ENCODE measurements at regions not wholly inside any gene's neighbourhood (a gene's known extent, or its start where the extent isn't known, plus 50 kb on each side); places are given as distances from the start of the nearest gene placed in this dataset.

DNA sequence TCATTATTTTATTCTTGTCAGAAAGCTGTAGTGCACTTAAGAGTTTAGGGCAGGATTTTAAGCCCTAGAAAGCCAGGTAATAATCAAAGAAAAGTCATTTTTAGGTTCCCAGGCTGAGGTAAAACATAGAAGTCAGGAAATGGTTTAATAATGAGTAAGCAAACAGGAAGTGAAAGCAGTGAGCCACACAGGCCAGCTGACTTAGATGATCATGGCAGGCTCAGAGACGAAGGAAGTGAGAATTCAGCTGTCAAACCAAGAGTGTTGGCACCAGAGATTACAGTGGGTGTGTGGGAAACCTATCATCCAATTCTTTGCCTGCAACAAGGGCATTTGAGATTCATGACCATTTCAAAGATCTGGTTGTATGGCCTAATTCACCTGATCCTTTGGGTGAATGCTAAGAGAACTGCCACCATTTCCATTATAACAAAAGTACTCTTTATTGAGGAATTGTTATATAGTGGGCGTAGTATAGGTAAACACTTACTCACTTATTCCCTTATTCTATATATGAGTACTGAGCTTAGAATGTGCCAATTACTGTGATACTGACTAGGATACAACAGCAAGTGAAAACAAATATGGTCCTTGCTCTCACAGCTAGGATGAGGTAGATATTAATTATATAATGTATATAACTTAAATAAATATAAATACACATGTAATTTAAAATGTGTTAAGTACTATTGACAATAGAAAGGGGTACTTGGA is 103.7 kb upstream of the EDNRB start:
- ATAC-seq = peak; percentile 26 to 30
- Histone ChIP-seq H3K36me3 (no peaks in the 10 kb centered on the region), H3K27ac (peak overlapping the region in 1 of 4 donors; percentile 15), H3K4me1 (no peaks in the 10 kb centered on the region), H3K4me3 (no peak overlapping the region), H3K9me3 (no peaks in the 10 kb centered on the region), H3K27me3 (no peaks in the 10 kb centered on the region)
- peak in 1 of 2 donors; percentile 16 for DNase-seq
- intact Hi-C loops (cut with DNase I; ENCODE audit: low total_unique reads) = no loop called here
- in situ Hi-C loops (cut with MboI; ENCODE audit: low sequenced_read_pairs in 4 of 4) = no loop called here
- TF ChIP-seq POLR2A (IDR thresholded peaks at IDR 0.05) = no peak
- TF ChIP-seq CTCF (IDR thresholded peaks at IDR 0.05 in 4 of 5, conservative IDR thresholded peaks at IDR 0.05 in 1 of 5) = no peak

DNA sequence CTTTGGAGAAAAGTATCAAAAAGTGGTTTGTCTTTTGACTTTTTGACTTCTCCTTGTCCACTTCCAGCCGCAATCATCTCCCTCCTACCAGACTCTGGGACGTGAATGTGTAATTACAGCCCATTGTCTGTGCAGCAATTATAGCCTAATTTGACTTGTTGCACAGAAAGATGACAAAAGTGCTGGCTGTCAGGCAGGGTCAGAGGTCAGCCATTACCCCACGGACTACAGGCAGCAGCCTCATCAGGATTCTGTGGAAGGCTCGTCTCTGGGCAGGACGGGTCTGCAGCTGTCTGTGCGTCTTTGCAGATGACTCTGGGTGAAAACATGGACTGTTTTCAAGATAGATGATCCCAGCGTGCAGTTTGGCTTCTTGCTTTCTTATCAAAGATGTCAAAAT is 102.2 kb upstream of the EDNRB start:
- in situ Hi-C loops (cut with MboI; ENCODE audit: low sequenced_read_pairs in 4 of 4) = no loop called here
- DNase-seq = no peak

GRCh38 chr13:78015782-78016181 is 97.2 kb upstream of the EDNRB start:
- no peak overlapping the region for H3K4me3 ChIP-seq
- intact Hi-C loops (cut with DNase I; ENCODE audit: low total_unique reads) = no loop called here
- no peaks in the 10 kb centered on the region for H3K9me3 ChIP-seq
- TF ChIP-seq CTCF (IDR thresholded peaks at IDR 0.05 in 4 of 5, conservative IDR thresholded peaks at IDR 0.05 in 1 of 5) (no peak), POLR2A (IDR thresholded peaks at IDR 0.05) (no peak)
- ATAC-seq = no peak
- no peak for DNase-seq
- in situ Hi-C loops (cut with MboI; ENCODE audit: low sequenced_read_pairs in 4 of 4) = no loop called here
- no peak overlapping the region for H3K27ac ChIP-seq
- no peaks in the 10 kb centered on the region for H3K27me3 ChIP-seq
- no peaks in the 10 kb centered on the region for H3K4me1 ChIP-seq
- H3K36me3 ChIP-seq = no peaks in the 10 kb centered on the region

More for the DNA sequence above, 102.2 kb upstream of the EDNRB start:
- intact Hi-C loops (cut with DNase I; ENCODE audit: low total_unique reads) = no loop called here
- no peaks in the 10 kb centered on the region for H3K9me3 ChIP-seq
- no peaks in the 10 kb centered on the region for H3K4me1 ChIP-seq
- H3K27ac ChIP-seq = no peak overlapping the region
- no peak overlapping the region for H3K4me3 ChIP-seq
- no peaks in the 10 kb centered on the region for H3K27me3 ChIP-seq
- no peak for TF ChIP-seq CTCF (IDR thresholded peaks at IDR 0.05 in 4 of 5, conservative IDR thresholded peaks at IDR 0.05 in 1 of 5)
- no peaks in the 10 kb centered on the region for H3K36me3 ChIP-seq
- ATAC-seq = no peak

GRCh38 chr13:78012046-78012445 is 93.4 kb upstream of the EDNRB start:
- Histone ChIP-seq H3K36me3 (no peaks in the 10 kb centered on the region), H3K4me1 (no peaks in the 10 kb centered on the region), H3K27ac (no peak overlapping the region), H3K9me3 (no peaks in the 10 kb centered on the region), H3K27me3 (no peaks in the 10 kb centered on the region), H3K4me3 (no peak overlapping the region)
- TF ChIP-seq POLR2A (IDR thresholded peaks at IDR 0.05) = no peak
- TF ChIP-seq CTCF (IDR thresholded peaks at IDR 0.05 in 4 of 5, conservative IDR thresholded peaks at IDR 0.05 in 1 of 5) = no peak
- DNase-seq = no peak
- intact Hi-C loops (cut with DNase I; ENCODE audit: low total_unique reads) = no loop called here
- in situ Hi-C loops (cut with MboI; ENCODE audit: low sequenced_read_pairs in 4 of 4) = no loop called here
- ATAC-seq = no peak

GRCh38 chr13:78004821-78005220 is 86.2 kb upstream of the EDNRB start:
- Histone ChIP-seq H3K9me3 (no peaks in the 10 kb centered on the region), H3K27me3 (no peaks in the 10 kb centered on the region), H3K4me1 (no peaks in the 10 kb centered on the region), H3K4me3 (no peak overlapping the region), H3K27ac (no peak overlapping the region), H3K36me3 (no peaks in the 10 kb centered on the region)
- DNase-seq (no peak), ATAC-seq (no peak)
- TF ChIP-seq POLR2A (IDR thresholded peaks at IDR 0.05) (no peak), CTCF (IDR thresholded peaks at IDR 0.05 in 4 of 5, conservative IDR thresholded peaks at IDR 0.05 in 1 of 5) (no peak)
- in situ Hi-C loops (cut with MboI; ENCODE audit: low sequenced_read_pairs in 4 of 4) (no loop called here), intact Hi-C loops (cut with DNase I; ENCODE audit: low total_unique reads) (loop anchor here (5.0 kb wide), 1 partner anchor 267 kb away; no protein-coding TSS in a partner anchor)
